Upper lobe of right lung (tissue), 1 donor: ENCODE measurements at regions not wholly inside any gene's neighbourhood (a gene's known extent, or its start where the extent isn't known, plus 50 kb on each side); places are given as distances from the start of the nearest gene placed in this dataset.
"Not testable (repeated sequence)": the region's sequence is repeated elsewhere in the genome, so short reads cannot be mapped to it uniquely, and the experiment has no call there.

Source experiments
- ATAC-seq: fragments of 200-7000 bp; cut with Tn5 transposase; one replicate; pipeline ENCODE4 v1.9.1; 2020; ENCODE audit warnings: mild to moderate bottlenecking, moderate library complexity
- DNase-seq: peaks from one replicate; pipeline ENCODE4 v3.0.0-alpha.2; 2020
- H3K27ac ChIP-seq: fragments of 200-600 bp; one replicate; pipeline ENCODE4 v1.8.0; 2022
- H3K27me3 ChIP-seq: fragments of 200-600 bp; one replicate; pipeline ENCODE4 v1.8.0; 2022; ENCODE audit warnings: mild to moderate bottlenecking
- H3K36me3 ChIP-seq: fragments of 200-600 bp; one replicate; pipeline ENCODE4 v1.8.0; 2022
- H3K4me1 ChIP-seq: fragments of 200-600 bp; one replicate; pipeline ENCODE4 v1.8.0; 2022
- H3K4me3 ChIP-seq: fragments of 200-600 bp; one replicate; pipeline ENCODE4 v1.8.0; 2022; ENCODE audit warnings: mild to moderate bottlenecking
- H3K9me3 ChIP-seq: fragments of 200-600 bp; one replicate; pipeline ENCODE4 v1.8.0; 2022
- CTCF ChIP-seq: fragments of 200-600 bp; IDR thresholded peaks from one replicate; pipeline ENCODE4 v1.8.0; 2022; ENCODE audit warnings: antibody characterized with exemption
- intact Hi-C: fragments of 100-400 bp; cut with DNase I; formaldehyde crosslinking; loops from one replicate; pipeline ENCODE4 v1.11.0; 2022
- donor health status: DM: no; HTN: yes; CAD: no; lungs with severe emphysema.

DNA sequence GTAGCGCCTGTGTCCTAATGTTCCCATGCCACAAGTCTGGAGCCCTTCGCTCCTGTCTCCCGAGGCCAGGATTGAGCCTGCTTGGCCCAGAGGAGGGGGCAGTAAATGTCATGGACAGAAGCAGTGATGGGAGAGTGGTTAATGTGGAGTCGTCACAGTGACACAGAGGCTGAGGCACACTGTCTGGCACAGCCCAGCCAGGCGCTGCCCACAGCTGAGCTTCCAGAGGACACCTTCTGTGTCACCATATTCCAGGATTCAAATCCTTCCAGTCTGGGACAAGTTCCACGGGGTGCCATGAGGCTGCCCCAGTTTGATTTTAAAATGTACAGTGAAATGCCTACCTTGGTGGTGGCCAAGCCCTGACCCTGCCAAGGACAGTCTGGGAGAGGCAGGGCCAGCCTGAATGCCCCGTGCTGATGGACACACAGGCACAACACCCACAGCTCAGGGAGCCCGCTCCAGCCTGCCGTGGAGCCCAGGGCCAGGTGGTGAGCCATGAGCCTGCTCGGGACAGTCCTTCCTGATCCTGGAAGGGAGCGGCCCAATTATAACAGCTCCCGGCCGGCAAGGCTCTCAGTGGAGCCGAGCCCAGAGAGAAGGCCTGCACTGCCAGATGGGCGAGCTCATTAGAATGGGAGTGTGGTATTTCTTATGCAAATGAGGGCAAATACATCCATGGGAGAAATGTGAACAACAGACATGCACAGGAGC is 99.1 kb upstream of the RUFY1 start:
- H3K27me3 ChIP-seq = no peaks in the 10 kb centered on the region
- H3K36me3 ChIP-seq = no peaks in the 10 kb centered on the region
- ATAC-seq (peak; percentile 8), DNase-seq (peak; percentile 35)
- H3K27ac ChIP-seq = no peak overlapping the region
- H3K4me1 ChIP-seq = no peaks in the 10 kb centered on the region
- intact Hi-C loops = no loop called here
- TF ChIP-seq CTCF = no peak
- no peak overlapping the region for H3K4me3 ChIP-seq
- no peaks in the 10 kb centered on the region for H3K9me3 ChIP-seq

DNA sequence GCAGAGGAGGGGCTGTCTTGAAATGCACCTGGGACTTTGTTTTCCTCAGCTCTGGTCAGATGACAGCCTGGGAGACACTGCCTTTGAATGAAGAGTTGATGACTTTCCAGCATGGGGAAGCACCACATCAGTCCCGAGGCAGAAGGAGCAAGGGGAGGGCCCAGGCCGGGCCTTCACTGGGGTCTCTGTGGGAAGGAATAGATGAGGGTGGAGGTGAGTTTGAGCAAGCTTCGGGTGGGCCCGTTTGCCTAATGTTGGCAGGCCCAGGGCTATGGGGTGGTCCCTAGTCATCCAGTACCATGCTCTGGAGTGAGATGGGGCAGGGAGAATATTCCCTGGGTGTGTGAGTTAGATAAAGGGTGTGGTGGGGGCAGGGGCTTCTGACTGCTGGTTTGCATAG is 100.4 kb upstream of the RUFY1 start:
- peak; percentile 45 for DNase-seq
- H3K27me3 ChIP-seq, H3K27ac ChIP-seq, intact Hi-C loops, H3K9me3 ChIP-seq, H3K36me3 ChIP-seq, ATAC-seq, H3K4me1 ChIP-seq, H3K4me3 ChIP-seq: not testable (repeated sequence)

GRCh38 chr5:179448282-179448681 is 102.1 kb upstream of the RUFY1 start:
- DNase-seq, ATAC-seq, intact Hi-C loops, H3K4me1 ChIP-seq, H3K4me3 ChIP-seq, H3K36me3 ChIP-seq, H3K27ac ChIP-seq, H3K27me3 ChIP-seq, H3K9me3 ChIP-seq: not testable (repeated sequence)

DNA sequence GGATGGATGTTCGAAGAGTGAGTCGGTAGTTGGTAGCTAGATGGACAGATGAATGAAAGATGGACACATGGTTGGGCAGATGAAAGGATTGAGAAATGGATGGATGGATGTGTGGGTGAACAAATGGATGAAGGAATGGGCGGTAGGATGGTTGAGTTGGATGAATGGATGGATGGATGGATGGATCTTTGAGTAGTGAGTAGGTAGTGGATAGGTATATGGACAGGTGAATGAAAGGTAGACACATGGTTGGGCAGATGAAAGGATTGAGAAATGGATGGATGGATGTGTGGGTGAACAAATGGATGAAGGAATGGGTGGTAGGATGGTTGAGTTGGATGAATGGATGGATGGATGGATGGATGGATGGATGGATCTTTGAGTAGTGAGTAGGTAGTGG is 97.0 kb upstream of the ADAMTS2 start:
- not testable (repeated sequence) for H3K9me3 ChIP-seq

DNA sequence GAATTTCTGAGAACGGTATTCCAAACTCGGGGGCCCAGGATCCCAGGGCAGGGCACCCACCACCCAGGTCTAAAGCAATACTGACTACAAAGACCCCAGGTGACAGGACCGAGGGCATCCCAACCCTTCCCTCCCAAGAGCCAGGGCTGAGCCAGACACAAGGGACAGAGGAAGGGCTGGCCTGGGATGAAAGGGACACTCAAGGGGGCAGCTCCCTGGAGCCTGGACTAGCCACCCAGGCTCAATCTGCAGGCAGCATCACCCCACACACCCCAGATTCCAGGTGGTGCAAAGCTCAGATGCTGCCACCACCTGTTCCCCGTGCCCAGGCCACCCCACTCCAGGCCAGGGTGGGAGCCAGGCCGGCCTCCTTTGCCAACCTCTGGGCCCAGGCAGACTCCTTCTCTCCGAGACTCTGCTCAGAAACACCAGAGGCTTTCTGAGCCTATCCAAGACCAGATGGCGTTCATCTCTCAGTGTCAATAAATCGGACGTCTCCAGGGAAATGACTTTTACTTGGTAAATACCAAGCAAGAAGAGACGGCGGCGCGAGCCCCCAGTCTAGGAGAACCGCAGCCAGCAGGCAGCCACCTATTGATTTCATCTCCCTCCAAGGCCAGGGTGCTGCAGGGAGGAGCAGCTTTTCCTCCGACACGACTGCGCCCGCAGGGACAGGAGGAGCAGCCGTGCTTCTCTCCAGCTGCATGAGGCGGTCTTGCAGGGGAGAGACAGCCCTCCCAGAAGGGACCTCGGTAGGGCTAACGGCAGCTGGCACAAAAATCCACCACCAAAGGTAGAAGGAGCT is 94.1 kb upstream of the ADAMTS2 start:
- Histone ChIP-seq H3K4me3 (no peak overlapping the region), H3K27me3 (no peaks in the 10 kb centered on the region), H3K4me1 (peaks cover 5% of the 10 kb centered on the region), H3K36me3 (no peaks in the 10 kb centered on the region), H3K9me3 (no peaks in the 10 kb centered on the region), H3K27ac (no peak overlapping the region)
- ATAC-seq = no peak
- peak; percentile 47 for DNase-seq
- intact Hi-C loops = no loop called here
- TF ChIP-seq CTCF = no peak

More for the DNA sequence above, 97.0 kb upstream of the ADAMTS2 start:
- H3K36me3 ChIP-seq, H3K27ac ChIP-seq, intact Hi-C loops, ATAC-seq, H3K27me3 ChIP-seq, H3K4me3 ChIP-seq, H3K4me1 ChIP-seq, DNase-seq: not testable (repeated sequence)

GRCh38 chr5:179438461-179438860 is 93.2 kb upstream of the ADAMTS2 start:
- Histone ChIP-seq H3K4me1 (peaks cover 5% of the 10 kb centered on the region), H3K9me3 (no peaks in the 10 kb centered on the region), H3K36me3 (no peaks in the 10 kb centered on the region), H3K27me3 (no peaks in the 10 kb centered on the region), H3K4me3 (no peak overlapping the region), H3K27ac (no peak overlapping the region)
- intact Hi-C loops = no loop called here
- TF ChIP-seq CTCF = no peak
- ATAC-seq (no peak), DNase-seq (no peak)

- no peaks in the 10 kb centered on the region for H3K9me3 ChIP-seq
- no peaks in the 10 kb centered on the region for H3K27me3 ChIP-seq
- H3K4me3 ChIP-seq = no peak overlapping the region
- peak; percentile 53 for ATAC-seq
- peaks cover 5% of the 10 kb centered on the region for H3K4me1 ChIP-seq
- no peak overlapping the region for H3K27ac ChIP-seq
- no peaks in the 10 kb centered on the region for H3K36me3 ChIP-seq
- TF ChIP-seq CTCF = no peak
- intact Hi-C loops = no loop called here
- peak; percentile 67 for DNase-seq
Observed at GRCh38 chr5:179438011-179438441, 92.8 kb upstream of the ADAMTS2 start.
